ENCODE measurements at regions not wholly inside any gene's neighbourhood (a gene's known extent, or its start where the extent isn't known, plus 50 kb on each side); places are given as distances from the start of the nearest gene placed in this dataset.

DNA sequence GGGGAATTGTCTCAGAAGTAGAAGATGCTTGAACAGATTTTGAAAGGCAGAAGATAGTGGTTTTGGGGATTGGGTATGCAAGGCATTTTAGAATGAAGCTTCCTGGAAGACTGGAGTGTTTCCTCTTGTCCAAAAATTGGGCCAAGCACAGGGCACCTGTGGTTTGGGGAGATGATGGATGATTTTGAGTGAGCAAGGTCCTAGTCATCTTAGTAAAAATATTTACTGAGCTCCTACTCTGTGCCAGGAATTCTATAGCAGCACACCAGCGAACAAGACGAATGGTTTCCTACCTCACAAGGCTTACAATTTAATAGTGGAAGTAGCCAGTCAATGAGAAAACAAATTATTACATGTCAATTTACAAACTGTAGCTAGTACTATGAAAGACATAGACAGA is 484.4 kb upstream of the KIF2A start:
- TF ChIP-seq, protein P1, sequence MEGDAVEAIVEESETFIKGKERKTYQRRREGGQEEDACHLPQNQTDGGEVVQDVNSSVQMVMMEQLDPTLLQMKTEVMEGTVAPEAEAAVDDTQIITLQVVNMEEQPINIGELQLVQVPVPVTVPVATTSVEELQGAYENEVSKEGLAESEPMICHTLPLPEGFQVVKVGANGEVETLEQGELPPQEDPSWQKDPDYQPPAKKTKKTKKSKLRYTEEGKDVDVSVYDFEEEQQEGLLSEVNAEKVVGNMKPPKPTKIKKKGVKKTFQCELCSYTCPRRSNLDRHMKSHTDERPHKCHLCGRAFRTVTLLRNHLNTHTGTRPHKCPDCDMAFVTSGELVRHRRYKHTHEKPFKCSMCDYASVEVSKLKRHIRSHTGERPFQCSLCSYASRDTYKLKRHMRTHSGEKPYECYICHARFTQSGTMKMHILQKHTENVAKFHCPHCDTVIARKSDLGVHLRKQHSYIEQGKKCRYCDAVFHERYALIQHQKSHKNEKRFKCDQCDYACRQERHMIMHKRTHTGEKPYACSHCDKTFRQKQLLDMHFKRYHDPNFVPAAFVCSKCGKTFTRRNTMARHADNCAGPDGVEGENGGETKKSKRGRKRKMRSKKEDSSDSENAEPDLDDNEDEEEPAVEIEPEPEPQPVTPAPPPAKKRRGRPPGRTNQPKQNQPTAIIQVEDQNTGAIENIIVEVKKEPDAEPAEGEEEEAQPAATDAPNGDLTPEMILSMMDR (IDR thresholded peaks at IDR 0.05) = no peak
- no peak for TF ChIP-seq POLR2A (IDR thresholded peaks at IDR 0.05)

Data from lower leg skin (tissue), 3 donors.